HG02970 (cell line): ENCODE measurements at regions not wholly inside any gene's neighbourhood (a gene's known extent, or its start where the extent isn't known, plus 50 kb on each side); places are given as distances from the start of the nearest gene placed in this dataset.

Experiments used
- ATAC-seq: cut with Tn5 transposase; IDR thresholded peaks from one replicate; pipeline ENCODE4 v1.9.1; 2021; ENCODE audit warnings: mild to moderate bottlenecking, moderate library complexity, moderate number of reproducible peaks; ENCODE audit not compliant: unreplicated experiment, low FRiP score

DNA sequence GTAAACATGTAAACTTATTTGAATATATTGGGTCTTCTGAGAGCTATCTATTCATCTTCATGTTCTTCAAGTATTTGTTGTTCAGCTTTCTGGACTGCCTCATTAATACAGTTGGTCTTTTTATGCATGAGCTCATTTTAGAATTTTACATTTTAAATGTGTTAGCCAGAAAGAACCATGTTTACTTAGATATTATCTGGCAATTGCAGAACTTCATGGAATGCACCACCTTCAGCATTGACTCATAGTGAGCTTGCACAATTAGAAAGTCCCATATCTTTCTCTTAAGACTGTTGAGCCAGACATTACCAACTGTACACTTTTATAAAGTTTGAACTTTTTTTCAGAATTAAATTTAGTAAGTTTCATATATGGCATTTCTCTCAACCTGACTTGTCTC lies 536.7 kb downstream of the RIT2 start:
- ATAC-seq: no peak

DNA sequence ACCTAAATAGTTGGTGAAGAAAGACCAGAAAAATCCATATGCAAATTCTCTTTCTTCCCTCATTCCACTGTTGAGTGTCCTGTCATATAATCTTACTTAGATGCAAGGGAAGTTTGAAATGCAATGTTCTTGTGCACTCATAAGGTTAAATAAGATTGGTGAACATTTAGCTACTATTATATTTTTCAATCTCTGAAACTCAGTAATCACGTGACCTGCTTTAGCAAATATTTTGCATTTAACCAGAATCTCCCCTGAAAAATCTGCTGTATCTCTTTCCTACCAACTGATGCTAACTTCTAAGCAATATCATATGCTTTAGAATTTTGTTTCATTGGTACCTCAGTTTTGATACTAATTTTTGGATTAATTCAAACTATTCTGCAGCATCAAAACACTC lies 533.2 kb downstream of the RIT2 start:
- no peak for ATAC-seq

DNA sequence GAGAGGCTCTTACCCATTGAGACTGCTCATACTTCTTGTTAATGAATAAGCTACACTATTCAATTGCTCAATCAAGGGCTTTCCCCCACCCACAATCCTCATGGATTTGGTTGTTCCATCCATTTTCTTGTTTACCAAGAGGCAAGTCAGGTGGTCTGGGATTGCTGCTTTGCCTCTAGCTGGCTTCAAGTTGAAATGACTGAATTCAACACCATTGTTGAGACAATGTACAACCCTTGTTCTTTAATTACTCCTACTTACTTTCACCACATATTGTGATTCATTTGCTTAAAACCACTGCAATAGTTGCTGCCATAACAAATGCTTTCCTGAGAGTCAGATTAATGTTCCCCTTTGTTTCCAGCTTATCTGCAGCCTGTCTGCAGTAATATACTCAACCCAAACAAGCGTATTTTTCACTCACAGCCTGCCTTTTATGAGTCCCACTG lies 532.2 kb downstream of the RIT2 start:
- no peak for ATAC-seq

DNA sequence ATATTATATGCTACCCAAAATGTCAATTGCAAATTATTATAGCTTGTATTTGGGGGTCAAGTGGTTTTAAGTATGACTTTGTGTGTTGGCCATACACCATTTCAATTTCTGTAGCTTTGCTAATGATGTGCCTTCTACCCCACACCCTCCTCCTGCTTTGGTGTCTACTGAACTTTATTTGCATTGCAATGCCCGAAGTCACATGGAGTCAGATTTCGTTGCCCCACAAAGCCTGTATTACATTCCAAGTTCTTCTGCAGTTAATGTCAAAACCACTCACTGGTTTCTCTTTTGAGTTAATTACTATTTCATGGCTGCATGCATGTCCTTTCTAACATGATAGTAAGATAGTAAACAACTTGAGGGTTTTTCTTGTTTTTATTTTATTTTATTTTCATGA lies 528.9 kb downstream of the RIT2 start:
- no peak for ATAC-seq

DNA sequence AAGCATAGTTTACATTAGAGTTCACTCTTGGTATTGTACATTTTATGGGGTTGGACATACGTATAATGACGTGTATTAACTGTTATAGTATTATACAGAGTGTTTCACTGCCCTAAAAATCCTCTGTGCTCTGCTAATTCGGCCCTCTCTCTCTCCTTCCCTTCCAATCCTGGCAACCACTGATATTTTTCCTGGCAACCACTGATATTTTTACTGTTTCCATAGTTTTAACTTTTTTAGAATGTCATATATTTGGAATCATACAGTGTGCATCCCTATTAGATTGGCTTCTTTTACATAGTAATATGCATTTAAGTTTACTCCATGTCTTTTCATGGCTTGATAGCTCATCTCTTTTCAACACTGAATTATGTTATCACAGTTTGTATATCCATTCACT lies 526.7 kb downstream of the RIT2 start:
- no peak for ATAC-seq

DNA sequence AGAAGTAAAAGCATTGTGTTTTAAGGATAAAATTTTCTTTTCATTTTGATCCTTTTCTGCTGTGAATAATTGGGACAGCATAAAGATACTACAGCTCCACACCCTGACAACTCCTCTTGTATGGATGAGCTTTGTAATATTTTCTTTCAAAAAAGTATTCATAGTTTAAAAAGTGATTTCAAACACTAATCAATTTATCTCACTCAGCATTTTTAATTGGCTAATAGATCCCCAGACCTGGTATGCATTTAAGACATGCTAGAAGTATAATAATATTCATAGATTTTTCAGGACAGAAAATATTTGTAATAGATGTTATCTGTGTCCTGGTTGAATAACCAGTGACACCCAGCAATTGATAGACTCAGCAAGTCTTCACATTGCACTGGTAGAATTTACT lies 510.7 kb downstream of the RIT2 start:
- no peak for ATAC-seq

DNA sequence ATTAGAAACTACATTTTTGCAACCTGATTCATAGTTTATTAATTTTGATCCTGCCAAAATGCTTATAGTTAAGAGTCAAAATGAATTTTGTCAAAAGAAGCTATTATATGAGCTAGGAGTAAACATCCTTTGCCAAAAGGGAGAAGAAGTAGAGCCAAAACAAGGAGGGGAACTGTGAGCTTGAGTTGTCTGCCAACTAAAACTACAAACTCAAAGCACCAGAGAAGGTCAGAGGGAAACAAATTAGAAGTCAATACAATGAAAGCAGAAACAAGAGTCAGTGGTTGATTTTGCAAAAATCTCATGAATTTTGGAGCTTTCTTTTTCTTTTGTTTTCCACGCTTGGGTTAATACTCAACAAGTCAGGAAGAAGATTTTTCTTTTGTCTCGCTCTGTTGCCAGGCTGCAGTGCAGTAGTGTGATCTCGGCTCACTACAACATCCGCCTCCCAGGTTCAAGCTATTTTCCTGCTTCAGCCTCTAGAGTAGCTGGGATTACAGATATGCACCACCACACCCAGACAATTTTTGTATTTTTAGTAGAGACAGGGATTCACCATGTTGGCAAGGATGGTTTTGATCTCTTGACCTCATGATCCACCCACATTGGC lies 508.5 kb downstream of the RIT2 start:
- ATAC-seq: no peak

DNA sequence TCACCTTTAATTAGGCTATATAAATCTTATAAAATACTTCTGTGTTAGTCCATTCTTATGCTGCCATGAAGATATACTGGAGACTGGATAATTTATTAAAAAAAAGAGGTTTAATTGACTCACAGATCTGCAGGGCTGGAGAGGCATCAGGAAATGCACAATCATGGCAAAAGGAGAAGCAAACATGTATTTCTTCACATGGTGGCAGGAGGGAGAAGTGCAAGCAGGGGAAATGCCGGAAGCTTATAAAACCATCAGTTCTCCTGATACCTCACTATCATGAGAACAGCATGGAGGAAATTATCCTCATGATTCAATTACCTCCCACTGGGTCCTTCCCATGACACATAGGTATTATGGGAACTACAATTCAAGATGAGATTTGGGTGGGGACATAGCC lies 504.4 kb downstream of the RIT2 start:
- ATAC-seq: no peak

DNA sequence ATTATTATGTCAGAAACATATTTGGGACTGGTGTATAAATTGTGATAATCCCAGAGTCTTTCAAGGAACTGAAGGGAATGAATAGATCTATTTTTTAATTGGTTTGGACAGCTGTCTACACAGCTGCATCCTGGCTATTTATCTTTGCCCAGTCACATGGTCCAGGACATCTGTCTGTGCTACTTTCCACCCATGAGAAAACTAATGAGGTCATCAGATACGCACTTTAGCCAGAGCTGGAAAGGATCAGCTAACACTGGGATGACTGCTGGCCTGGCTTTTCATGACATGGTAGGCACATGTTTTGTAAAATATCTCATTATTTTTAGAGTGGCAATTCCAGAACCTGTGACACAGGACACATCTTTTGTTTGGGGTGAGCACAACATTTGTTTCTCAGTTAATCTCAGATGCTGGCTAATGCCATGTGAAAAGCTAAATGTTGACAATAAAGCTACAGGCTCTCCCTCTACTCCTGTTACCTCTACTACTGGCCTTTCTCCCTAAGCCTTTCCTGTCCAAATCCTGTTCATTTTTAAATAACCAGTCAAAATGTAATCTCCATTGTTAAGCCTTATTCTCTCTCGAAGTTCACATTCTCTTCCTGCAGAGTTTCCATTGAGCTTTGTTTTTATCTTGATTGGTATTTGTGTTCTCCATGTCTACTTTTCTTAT lies 500.7 kb downstream of the RIT2 start:
- no peak for ATAC-seq

DNA sequence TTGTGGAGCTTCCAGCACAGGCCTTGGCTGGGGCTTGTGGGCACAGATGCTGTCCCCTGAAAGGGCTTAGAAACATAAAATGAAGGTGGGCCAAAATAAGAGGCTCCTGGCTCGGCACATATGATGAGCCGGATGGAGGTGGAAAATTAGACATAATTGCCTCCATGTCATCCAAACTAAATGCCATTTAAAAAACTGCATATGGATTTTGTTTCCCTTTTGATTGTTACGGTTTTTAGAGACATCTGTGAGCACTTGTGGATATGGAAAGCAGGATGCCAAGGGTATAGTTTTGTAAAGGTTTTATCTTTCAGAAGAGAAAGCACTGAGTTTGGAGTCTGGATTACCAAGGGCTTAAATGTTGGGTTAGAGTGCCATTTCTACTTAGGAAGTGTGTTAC lies 498.3 kb downstream of the RIT2 start:
- no peak for ATAC-seq

DNA sequence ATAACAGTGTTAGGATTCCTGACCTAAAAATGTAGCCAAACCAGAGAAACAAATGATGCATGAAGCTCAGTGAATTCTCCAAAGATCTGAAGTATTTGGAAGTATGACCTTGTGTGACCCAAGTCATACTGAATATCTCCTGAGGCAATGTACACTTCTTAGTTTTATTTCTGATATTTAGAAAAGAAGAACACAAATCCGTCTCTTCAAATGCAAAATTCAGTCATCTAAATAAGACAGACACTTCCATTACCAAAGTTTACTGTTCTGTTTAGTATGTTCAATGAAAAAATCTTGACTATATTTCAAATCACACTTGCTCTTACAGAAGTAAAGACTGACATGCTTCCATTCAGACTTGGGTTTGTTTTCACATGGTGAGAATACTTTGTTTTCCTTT lies 495.7 kb downstream of the RIT2 start:
- ATAC-seq: no peak

DNA sequence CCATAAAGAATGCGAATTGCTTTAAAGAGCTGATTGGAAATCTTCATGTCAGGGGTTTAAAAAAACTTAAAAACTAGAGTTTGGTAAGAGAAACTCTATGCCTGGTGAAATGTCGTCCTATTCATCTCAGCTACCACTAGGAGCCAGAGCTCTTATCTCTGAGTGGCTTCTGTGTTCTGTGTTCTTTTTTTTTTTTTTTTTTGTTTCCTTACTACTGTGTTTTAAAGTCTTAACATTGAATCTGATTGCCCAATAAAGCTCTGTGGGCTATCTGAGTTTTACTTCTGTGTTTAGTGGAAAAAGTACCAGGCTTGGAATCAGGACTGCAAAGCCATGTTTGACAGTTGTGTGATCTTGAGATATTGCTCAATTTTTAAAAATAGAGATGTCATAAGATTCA lies 494.8 kb downstream of the RIT2 start:
- ATAC-seq: no peak

DNA sequence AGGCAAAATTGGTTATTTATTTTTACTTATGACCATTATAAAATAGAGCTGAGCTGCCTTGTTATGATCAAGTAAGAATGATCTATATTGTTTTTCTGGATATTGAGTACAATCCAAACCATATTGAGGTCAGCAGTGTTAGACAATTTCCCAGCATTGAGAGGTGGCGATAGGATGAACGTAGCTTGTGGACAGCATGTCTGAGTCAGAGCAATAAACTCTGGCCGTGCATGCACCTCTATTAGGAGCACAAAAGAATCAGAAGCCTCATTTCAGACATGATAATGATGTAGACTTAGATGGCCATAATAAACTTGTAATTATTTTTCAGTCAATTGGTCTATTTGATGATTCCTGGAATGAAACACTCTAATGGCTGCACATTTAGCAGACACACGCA lies 491.6 kb downstream of the RIT2 start:
- ATAC-seq: no peak

DNA sequence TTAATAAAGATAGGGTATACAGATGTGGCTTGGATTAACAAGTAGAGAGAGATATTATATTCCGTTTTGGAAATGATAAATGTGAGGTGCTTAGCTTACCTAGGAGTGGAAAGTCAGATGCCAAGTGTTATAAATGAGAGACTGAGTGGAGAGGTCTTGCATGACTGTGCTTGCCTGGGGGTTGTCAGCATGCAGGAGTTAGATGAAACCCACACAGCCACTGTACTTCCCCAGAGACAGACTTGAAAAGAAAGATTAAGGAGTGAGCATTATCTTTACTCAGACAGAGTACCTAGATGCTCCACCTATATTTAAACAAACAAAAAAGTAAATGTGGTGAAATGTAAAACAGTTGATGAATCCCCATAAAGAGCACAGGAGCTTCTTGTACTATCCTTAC lies 482.7 kb downstream of the RIT2 start:
- ATAC-seq: no peak

DNA sequence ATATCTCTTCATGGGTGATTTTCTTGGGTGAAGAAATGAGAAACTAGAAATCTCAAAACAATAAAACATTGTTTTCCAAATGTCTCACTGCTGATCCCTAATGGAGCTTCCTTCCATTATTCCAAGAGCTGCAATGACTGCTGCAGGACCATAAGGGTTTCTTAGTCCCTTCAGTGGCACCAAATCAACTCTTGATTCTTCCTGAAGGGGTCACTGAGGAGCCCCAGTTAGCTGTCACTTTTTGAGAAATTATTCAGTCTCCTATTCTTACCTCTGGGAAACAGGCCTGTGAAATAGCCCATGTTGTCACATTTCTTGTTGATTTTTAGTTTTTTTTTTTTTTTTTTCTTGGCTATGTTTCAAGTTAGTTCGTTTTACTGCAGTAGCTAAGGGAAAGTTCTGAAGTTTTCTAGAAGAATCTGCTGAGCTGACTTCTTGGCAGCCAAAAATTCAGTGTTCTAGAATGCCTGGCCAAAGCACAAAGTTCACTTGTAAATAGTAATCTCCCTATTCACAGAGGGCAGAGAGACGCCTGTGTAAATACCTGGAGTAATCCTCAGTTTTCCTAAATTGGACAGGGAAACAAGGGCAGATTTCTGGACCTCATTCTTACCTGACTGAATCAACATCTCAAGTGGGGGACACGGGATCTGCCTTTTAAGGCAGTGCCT lies 480.0 kb downstream of the RIT2 start:
- no peak for ATAC-seq

DNA sequence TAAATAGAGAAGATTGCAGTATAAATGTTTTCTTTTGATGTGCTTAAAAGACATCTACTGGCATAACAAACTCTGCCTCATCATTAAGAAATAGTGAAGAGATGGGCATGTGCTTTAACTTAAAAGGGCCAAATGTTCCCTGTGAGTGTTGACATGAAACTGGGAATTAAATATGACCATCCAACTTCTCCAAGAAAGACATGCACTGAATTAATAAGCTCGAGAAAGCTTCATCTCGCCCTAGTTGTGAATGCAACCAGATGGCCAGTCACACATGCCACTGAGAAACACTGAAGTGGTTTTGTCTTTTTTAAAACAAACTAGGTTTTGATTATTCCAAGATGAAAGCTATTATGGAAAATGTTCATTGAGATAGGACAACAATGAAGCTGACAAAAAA lies 479.2 kb downstream of the RIT2 start:
- ATAC-seq: no peak

DNA sequence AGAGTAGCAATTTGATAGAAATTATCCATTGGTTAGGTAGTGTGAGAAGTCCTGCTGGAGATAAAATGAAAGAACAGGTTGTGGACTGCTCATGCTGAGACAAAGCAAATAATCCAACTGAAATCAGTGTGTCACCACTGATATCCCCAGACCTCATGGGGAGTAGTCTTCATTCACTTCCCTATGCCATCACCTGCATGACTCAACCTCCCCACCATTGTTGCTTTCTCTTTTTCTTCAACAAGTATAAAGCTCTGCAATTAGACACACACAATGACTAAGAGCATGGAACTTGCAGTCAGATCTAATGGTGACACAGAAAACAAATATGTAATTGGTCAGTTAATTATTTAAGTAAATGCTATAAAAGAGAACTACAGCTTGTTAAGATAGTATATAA lies 475.3 kb downstream of the RIT2 start:
- no peak for ATAC-seq

DNA sequence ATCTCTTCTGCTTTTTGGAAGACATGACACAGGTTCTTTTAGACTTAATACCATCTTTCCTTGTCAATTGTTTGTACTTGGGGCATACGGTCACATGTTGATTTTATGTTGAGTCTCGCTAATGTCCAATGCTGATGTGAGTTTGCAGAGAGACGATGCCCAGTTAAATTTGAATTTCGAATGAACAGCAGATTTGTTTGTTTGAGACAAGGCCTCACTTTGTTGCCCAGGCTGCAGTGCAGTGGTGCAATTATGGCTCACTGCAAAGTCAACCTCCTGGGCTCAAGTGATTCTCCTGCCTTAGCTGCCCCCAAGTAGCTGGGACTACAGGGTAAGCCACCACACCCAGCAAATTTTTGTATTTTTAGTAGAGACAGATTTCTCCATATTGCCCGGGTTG lies 473.5 kb downstream of the RIT2 start:
- ATAC-seq: no peak

DNA sequence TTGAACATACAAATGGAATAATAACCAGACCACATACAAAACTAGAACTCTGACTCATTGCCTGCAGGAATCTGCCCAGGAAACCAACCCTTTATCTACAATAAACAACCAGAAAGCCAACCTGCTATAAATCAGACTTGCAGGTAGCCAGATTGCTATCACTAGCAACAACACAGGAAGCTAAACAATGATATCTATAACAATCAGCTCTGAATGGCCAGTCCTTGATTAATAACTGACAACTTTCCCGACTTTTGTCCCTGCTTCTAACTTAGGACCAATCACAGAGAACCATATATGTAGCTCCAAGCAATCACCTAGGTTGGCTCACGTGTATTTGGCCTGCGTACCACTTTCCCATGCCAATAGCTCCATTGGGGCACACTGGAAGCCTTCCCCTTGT lies 470.8 kb downstream of the RIT2 start:
- no peak for ATAC-seq

DNA sequence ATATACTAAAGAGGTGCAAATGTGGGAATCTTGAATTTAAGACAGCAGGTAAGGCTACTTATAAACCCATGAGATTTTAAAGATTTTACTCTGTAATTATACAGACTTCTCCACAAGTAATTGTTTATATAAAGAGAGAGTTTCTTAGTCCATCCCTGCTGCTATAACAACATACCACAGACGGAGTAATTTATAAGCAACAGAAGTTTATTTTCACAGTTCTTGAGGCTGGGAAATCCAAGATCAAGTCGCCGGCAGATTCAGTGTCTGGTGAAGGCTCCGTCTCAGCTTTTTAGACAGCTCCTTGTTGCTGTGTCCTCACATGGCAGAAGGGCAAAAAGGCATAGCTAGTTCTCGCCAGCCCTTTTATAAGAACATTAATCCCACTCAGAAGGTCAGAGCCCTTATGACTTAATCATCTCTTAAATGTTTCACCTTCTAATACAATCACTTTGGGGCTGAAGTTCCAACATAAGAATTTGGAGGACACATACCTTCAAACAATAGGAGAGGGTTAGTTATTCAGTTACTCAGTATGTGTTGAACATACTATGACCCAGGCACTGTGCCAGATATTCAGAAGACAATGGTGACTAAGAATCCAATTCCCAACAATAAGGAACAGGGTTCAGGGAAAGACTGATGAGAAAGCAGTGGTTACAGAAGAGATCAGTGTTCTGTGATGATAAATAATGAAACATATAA lies 466.0 kb downstream of the RIT2 start:
- ATAC-seq: no peak

DNA sequence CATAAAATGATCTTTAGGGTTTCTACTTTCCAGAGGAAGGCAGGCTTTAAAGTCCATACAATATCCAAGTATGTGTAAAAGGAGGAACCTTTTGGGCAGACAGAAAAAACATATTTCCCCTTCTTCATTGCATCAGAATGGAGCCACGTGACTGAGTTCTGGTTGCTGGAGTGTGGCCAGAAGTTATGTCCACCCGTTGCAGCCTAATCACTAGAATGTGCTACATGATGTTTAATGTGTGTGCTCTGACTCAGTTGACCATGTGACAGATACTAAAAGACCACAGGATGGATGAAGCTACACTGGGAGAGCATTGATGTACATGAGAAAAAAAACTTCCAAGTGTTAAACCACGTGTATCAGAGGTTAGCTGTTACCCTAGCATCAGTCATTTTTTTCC lies 460.9 kb downstream of the RIT2 start:
- no peak for ATAC-seq
